ENCODE measurements at regions not wholly inside any gene's neighbourhood (a gene's known extent, or its start where the extent isn't known, plus 50 kb on each side); places are given as distances from the start of the nearest gene placed in this dataset.
"Not testable (repeated sequence)": the region's sequence is repeated elsewhere in the genome, so short reads cannot be mapped to it uniquely, and the experiment has no call there.

DNA sequence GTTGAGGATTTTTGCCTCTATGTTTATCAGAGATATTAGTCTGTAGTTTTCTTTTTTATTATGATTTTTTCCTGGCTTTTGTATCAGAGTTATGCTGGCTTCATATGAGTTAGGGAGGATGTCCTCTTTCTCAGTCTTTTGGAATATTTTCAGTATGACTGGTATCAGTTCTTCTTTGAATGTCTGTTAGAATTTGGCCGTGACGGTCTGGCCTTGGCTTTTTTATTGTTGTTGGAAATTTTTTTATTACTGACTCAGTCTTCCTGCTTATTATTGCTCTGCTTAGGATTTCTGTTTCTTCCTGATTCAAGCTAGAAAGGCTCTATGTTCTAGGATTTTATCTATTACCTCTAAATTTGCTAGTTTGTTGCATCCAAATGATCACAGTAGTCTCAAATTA lies 421.9 kb downstream of the CDH10 start:
- H3K4me2 ChIP-seq (ENCODE audit: extremely low read depth, insufficient read depth, low read length), result no peak overlapping the region
- TF ChIP-seq, protein P1, sequence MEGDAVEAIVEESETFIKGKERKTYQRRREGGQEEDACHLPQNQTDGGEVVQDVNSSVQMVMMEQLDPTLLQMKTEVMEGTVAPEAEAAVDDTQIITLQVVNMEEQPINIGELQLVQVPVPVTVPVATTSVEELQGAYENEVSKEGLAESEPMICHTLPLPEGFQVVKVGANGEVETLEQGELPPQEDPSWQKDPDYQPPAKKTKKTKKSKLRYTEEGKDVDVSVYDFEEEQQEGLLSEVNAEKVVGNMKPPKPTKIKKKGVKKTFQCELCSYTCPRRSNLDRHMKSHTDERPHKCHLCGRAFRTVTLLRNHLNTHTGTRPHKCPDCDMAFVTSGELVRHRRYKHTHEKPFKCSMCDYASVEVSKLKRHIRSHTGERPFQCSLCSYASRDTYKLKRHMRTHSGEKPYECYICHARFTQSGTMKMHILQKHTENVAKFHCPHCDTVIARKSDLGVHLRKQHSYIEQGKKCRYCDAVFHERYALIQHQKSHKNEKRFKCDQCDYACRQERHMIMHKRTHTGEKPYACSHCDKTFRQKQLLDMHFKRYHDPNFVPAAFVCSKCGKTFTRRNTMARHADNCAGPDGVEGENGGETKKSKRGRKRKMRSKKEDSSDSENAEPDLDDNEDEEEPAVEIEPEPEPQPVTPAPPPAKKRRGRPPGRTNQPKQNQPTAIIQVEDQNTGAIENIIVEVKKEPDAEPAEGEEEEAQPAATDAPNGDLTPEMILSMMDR (conservative IDR thresholded peaks at IDR 0.05 in 1 of 2, IDR thresholded peaks at IDR 0.05 in 1 of 2; ENCODE audit: low read depth in 1 of 2, low read length in 2 of 2), result no peak
- TF ChIP-seq EZH2 (IDR thresholded peaks at IDR 0.05; ENCODE audit: low read length, missing control alignments), result no peak
- no peak overlapping the region for H3K4me3 ChIP-seq (replicated peaks in 1 of 4; ENCODE audit: control extremely low read depth in 1 of 4, insufficient read depth in 1 of 4, low read depth in 3 of 4, low read length in 4 of 4)
- H3K4me1 ChIP-seq (ENCODE audit: control insufficient read depth, extremely low read depth, insufficient read depth, low read length), result no peaks in the 10 kb centered on the region
- no peak overlapping the region for H3K27ac ChIP-seq (ENCODE audit: insufficient read depth, low read length)
- H3K79me2 ChIP-seq (ENCODE audit: control insufficient read depth, insufficient read depth, low read length), result no peaks in the 10 kb centered on the region
- H4K20me1 ChIP-seq (ENCODE audit: control insufficient read depth, extremely low read depth, insufficient read depth, low read length), result no peaks in the 10 kb centered on the region
- H3K9ac ChIP-seq (ENCODE audit: insufficient read depth, low read length), result no peak overlapping the region
- no peaks in the 10 kb centered on the region for H3K27me3 ChIP-seq (ENCODE audit: control insufficient read depth, insufficient read depth, low read length)
- no peaks in the 10 kb centered on the region for H3K36me3 ChIP-seq (ENCODE audit: control insufficient read depth, insufficient read depth, low read length)
- no peak overlapping the region for H2AFZ ChIP-seq (ENCODE audit: low read length)
- no peaks in the 10 kb centered on the region for H3K9me3 ChIP-seq (ENCODE audit: control insufficient read depth, insufficient read depth, low read depth, low read length)
- peak; percentile 1 to 68 for DNase-seq (ENCODE audit: low read depth in 2 of 2)

DNA sequence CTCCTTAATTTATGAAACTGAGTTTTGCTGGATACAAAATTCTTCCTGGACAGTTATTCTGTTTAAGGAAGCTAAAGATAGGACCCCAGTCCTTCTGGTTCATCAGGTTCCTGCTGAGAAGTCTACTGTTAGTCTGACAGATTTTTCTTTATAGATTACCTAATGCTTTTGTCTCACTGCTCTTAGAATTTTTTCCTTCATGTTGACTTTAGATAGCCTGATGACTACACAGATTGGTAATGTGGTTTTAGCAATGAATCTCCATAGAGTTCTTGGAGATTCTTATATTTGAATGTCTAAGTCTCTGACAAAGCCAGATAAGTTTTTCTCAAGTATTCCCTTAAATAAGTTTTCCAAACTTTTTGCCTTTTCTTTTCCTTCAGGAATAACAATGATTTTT lies 419.7 kb downstream of the CDH10 start:
- Histone ChIP-seq H3K9ac (ENCODE audit: insufficient read depth, low read length) (no peak overlapping the region), H2AFZ (ENCODE audit: low read length) (no peak overlapping the region), H3K27me3 (ENCODE audit: control insufficient read depth, insufficient read depth, low read length) (no peaks in the 10 kb centered on the region), H3K9me3 (ENCODE audit: control insufficient read depth, insufficient read depth, low read depth, low read length) (no peaks in the 10 kb centered on the region), H3K27ac (ENCODE audit: insufficient read depth, low read length) (no peak overlapping the region), H3K4me2 (ENCODE audit: extremely low read depth, insufficient read depth, low read length) (no peak overlapping the region), H3K4me3 (replicated peaks in 1 of 4; ENCODE audit: control extremely low read depth in 1 of 4, insufficient read depth in 1 of 4, low read depth in 3 of 4, low read length in 4 of 4) (no peak overlapping the region), H4K20me1 (ENCODE audit: control insufficient read depth, extremely low read depth, insufficient read depth, low read length) (no peaks in the 10 kb centered on the region), H3K36me3 (ENCODE audit: control insufficient read depth, insufficient read depth, low read length) (no peaks in the 10 kb centered on the region), H3K79me2 (ENCODE audit: control insufficient read depth, insufficient read depth, low read length) (no peaks in the 10 kb centered on the region), H3K4me1 (ENCODE audit: control insufficient read depth, extremely low read depth, insufficient read depth, low read length) (no peaks in the 10 kb centered on the region)
- peak in 1 of 2 donors; percentile 50 for DNase-seq (ENCODE audit: low read depth in 2 of 2)
- TF ChIP-seq EZH2 (IDR thresholded peaks at IDR 0.05; ENCODE audit: low read length, missing control alignments), result no peak
- TF ChIP-seq, protein P1 (conservative IDR thresholded peaks at IDR 0.05 in 1 of 2, IDR thresholded peaks at IDR 0.05 in 1 of 2; ENCODE audit: low read depth in 1 of 2, low read length in 2 of 2), result no peak

DNA sequence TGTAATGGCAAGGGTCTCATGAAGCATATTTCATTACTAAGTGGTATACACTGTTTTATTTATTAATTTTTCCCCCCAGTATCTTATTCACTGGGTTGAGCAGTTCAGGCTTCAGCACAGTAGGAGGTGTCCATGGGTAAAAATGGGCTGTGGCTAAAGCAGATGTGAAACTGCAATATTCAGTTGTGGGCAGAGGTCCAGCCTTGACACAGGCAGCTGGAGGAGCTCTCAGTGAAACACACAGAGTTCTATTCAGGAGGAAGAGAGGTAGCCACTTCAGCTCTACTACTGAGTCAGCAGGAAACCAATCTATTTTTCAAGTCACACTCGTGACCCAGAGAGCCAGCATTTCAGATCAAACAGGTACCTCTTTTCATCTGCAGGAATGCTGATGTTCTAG lies 418.3 kb downstream of the CDH10 start:
- H2AFZ ChIP-seq (ENCODE audit: low read length), result no peak overlapping the region
- H3K27ac ChIP-seq (ENCODE audit: insufficient read depth, low read length), result no peak overlapping the region
- TF ChIP-seq, protein P1 (conservative IDR thresholded peaks at IDR 0.05 in 1 of 2, IDR thresholded peaks at IDR 0.05 in 1 of 2; ENCODE audit: low read depth in 1 of 2, low read length in 2 of 2), result no peak
- TF ChIP-seq EZH2 (IDR thresholded peaks at IDR 0.05; ENCODE audit: low read length, missing control alignments), result no peak
- no peaks in the 10 kb centered on the region for H4K20me1 ChIP-seq (ENCODE audit: control insufficient read depth, extremely low read depth, insufficient read depth, low read length)
- no peak overlapping the region for H3K4me2 ChIP-seq (ENCODE audit: extremely low read depth, insufficient read depth, low read length)
- H3K4me1 ChIP-seq (ENCODE audit: control insufficient read depth, extremely low read depth, insufficient read depth, low read length), result no peaks in the 10 kb centered on the region
- peak; percentile 4 to 40 for DNase-seq (ENCODE audit: low read depth in 2 of 2)
- no peak overlapping the region for H3K9ac ChIP-seq (ENCODE audit: insufficient read depth, low read length)
- H3K27me3 ChIP-seq (ENCODE audit: control insufficient read depth, insufficient read depth, low read length), result no peaks in the 10 kb centered on the region
- H3K4me3 ChIP-seq (replicated peaks in 1 of 4; ENCODE audit: control extremely low read depth in 1 of 4, insufficient read depth in 1 of 4, low read depth in 3 of 4, low read length in 4 of 4), result no peak overlapping the region
- no peaks in the 10 kb centered on the region for H3K9me3 ChIP-seq (ENCODE audit: control insufficient read depth, insufficient read depth, low read depth, low read length)
- no peaks in the 10 kb centered on the region for H3K79me2 ChIP-seq (ENCODE audit: control insufficient read depth, insufficient read depth, low read length)
- no peaks in the 10 kb centered on the region for H3K36me3 ChIP-seq (ENCODE audit: control insufficient read depth, insufficient read depth, low read length)

DNA sequence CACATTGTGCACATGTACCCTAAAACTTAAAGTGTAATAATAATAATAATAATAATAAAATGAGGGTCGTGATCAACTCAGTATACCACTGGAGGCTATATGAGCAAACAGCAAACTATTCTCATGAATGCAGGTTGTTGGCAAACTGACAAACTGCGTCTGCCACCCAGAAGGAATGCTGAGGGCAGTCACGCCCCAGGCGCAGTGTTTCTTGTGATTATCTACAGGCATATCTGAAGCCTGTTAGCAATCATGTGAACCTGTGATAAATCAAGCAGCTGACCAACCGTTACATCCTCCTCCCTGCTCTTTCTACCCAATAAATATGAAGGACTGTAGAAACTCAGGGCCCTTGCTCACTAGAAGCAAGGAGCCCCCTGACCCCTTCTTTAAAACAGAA lies 416.9 kb downstream of the CDH10 start:
- not testable (repeated sequence) for H4K20me1 ChIP-seq (ENCODE audit: control insufficient read depth, extremely low read depth, insufficient read depth, low read length); H3K4me1 ChIP-seq (ENCODE audit: control insufficient read depth, extremely low read depth, insufficient read depth, low read length); H3K9me3 ChIP-seq (ENCODE audit: control insufficient read depth, insufficient read depth, low read depth, low read length); DNase-seq (ENCODE audit: low read depth in 2 of 2); H3K27ac ChIP-seq (ENCODE audit: insufficient read depth, low read length); H3K27me3 ChIP-seq (ENCODE audit: control insufficient read depth, insufficient read depth, low read length); H3K9ac ChIP-seq (ENCODE audit: insufficient read depth, low read length); H3K4me3 ChIP-seq (replicated peaks in 1 of 4; ENCODE audit: control extremely low read depth in 1 of 4, insufficient read depth in 1 of 4, low read depth in 3 of 4, low read length in 4 of 4); H2AFZ ChIP-seq (ENCODE audit: low read length); H3K4me2 ChIP-seq (ENCODE audit: extremely low read depth, insufficient read depth, low read length); H3K36me3 ChIP-seq (ENCODE audit: control insufficient read depth, insufficient read depth, low read length); H3K79me2 ChIP-seq (ENCODE audit: control insufficient read depth, insufficient read depth, low read length)

All from fibroblast of lung (primary cell).